ENCODE measurements at regions not wholly inside any gene's neighbourhood (a gene's known extent, or its start where the extent isn't known, plus 50 kb on each side); places are given as distances from the start of the nearest gene placed in this dataset.

GRCh38 chr12:88746386-88746785 lies 166.1 kb upstream of the KITLG start:
- Mint-ChIP-seq H3K9me3 (no peaks in the 10 kb centered on the region), H3K36me3 (ENCODE audit: low read depth) (no peaks in the 10 kb centered on the region), H3K27ac (peak overlapping the region in 1 of 3 experiments; percentile 76), H3K4me1 (peaks cover 9% of the 10 kb centered on the region), H3K4me3 (no peak overlapping the region), H3K27me3 (ENCODE audit: low read depth) (no peaks in the 10 kb centered on the region)
- no peak for TF ChIP-seq CTCF (IDR thresholded peaks at IDR 0.05; ENCODE audit: unreplicated experiment in 3 of 3)

DNA sequence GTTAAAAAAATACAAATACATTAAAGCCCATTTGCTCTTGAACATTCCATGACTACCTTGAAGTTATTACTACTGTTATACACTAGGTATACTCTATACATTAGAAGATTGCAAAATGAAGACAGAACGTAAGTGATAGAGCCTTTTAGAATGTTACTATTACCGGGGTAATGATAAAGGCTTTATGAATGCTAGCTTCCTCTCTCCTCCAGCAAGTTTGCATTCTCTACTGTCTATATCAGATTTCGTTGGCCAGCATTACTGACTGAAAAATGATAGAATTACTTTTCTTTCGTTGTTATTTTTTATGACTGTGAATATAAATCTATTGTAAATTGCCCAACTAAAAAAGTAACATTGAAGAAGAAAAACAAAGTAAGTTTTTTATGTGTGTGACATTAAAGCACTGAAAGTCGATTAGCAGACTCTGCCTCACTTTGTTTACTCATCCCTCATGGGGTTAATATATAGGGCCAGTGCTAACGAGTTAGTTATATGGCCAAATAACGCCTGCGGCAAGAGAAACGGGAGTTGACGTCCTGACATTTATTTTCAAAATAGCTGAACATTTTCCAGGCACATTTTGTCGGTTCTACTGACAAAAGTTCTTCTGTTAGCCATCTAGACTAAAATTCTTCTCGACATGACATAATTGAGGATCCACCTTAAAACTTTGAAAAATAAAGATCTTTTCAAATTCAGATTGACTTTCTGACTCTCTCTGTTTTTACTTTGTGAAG lies 163.8 kb upstream of the KITLG start:
- Mint-ChIP-seq H3K4me3 (no peak overlapping the region), H3K9me3 (no peaks in the 10 kb centered on the region), H3K27me3 (ENCODE audit: low read depth) (no peaks in the 10 kb centered on the region), H3K4me1 (peaks cover 9% of the 10 kb centered on the region), H3K27ac (no peak overlapping the region), H3K36me3 (ENCODE audit: low read depth) (no peaks in the 10 kb centered on the region)
- TF ChIP-seq CTCF (IDR thresholded peaks at IDR 0.05; ENCODE audit: unreplicated experiment in 3 of 3) = no peak

GRCh38 chr12:88737838-88738472 lies 157.7 kb upstream of the KITLG start:
- Mint-ChIP-seq H3K4me3 (no peak overlapping the region), H3K27me3 (ENCODE audit: low read depth) (no peaks in the 10 kb centered on the region), H3K9me3 (no peaks in the 10 kb centered on the region), H3K27ac (peak overlapping the region; percentile 39 to 85 (median 70)), H3K36me3 (ENCODE audit: low read depth) (no peaks in the 10 kb centered on the region), H3K4me1 (no peaks in the 10 kb centered on the region)
- no peak for TF ChIP-seq CTCF (IDR thresholded peaks at IDR 0.05; ENCODE audit: unreplicated experiment in 3 of 3)

- Mint-ChIP-seq H3K4me3 (no peak overlapping the region), H3K4me1 (no peaks in the 10 kb centered on the region), H3K9me3 (no peaks in the 10 kb centered on the region), H3K27me3 (ENCODE audit: low read depth) (no peaks in the 10 kb centered on the region), H3K36me3 (ENCODE audit: low read depth) (no peaks in the 10 kb centered on the region), H3K27ac (no peak overlapping the region)
- no peak for TF ChIP-seq CTCF (IDR thresholded peaks at IDR 0.05; ENCODE audit: unreplicated experiment in 3 of 3)
Observed at GRCh38 chr12:88736031-88736430, 155.8 kb upstream of the KITLG start.

DNA sequence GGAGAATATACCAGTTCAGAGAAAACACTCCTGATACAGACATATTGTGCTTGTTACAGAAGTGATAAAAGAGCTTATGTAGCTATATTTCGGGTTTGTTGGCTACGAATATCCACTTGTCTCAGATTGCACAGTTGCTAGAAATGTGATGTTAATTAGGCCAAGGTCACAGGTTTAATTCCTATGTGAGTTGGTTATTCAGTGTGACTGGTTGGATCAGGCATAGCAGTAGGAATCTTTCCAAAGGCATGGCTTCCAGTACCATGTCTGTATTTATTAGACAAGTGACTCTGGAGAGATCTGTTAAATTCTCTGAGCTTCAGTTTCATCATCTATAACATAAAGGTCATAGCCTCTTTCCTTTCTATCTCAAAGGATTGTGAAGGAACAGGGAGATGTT lies 152.7 kb upstream of the KITLG start:
- TF ChIP-seq CTCF (IDR thresholded peaks at IDR 0.05; ENCODE audit: unreplicated experiment in 3 of 3) = no peak
- Mint-ChIP-seq H3K27ac (no peak overlapping the region), H3K9me3 (no peaks in the 10 kb centered on the region), H3K36me3 (ENCODE audit: low read depth) (no peaks in the 10 kb centered on the region), H3K4me3 (no peak overlapping the region), H3K27me3 (ENCODE audit: low read depth) (no peaks in the 10 kb centered on the region), H3K4me1 (no peaks in the 10 kb centered on the region)

GRCh38 chr12:88729196-88729595 lies 148.9 kb upstream of the KITLG start:
- Mint-ChIP-seq H3K4me1 (no peaks in the 10 kb centered on the region), H3K27me3 (ENCODE audit: low read depth) (no peaks in the 10 kb centered on the region), H3K36me3 (ENCODE audit: low read depth) (no peaks in the 10 kb centered on the region), H3K9me3 (no peaks in the 10 kb centered on the region), H3K27ac (no peak overlapping the region), H3K4me3 (no peak overlapping the region)
- no peak for TF ChIP-seq CTCF (IDR thresholded peaks at IDR 0.05; ENCODE audit: unreplicated experiment in 3 of 3)
